AG04449 (cell line): ENCODE measurements at regions not wholly inside any gene's neighbourhood (a gene's known extent, or its start where the extent isn't known, plus 50 kb on each side); places are given as distances from the start of the nearest gene placed in this dataset.
"Not testable (repeated sequence)": the region's sequence is repeated elsewhere in the genome, so short reads cannot be mapped to it uniquely, and the experiment has no call there.

Source experiments
- CTCF ChIA-PET: fragments of 350-600 bp; formaldehyde crosslinking; extraction: SDS; loops from one replicate; lab custom pipeline; 2021; ENCODE audit warnings: antibody characterized with exemption; lab: Yijun Ruan, JAX
- POLR2A ChIA-PET: fragments of 400-600, 350-600 bp; formaldehyde crosslinking; extraction: SDS; loops from one replicate; lab custom pipeline; 2020; ENCODE audit warnings: antibody characterized with exemption, inconsistent platforms; lab: Yijun Ruan, JAX
- DNase-seq: peaks from one replicate; pipeline ENCODE4 v3.0.0-alpha.2; 2010; ENCODE audit warnings: low read depth, low spot score
- H3K4me3 ChIP-seq: 2 replicates; pipeline ENCODE4 v1.5.1; 2011; ENCODE audit warnings: low read depth, mild to moderate bottlenecking, control low read depth, low read length
- CTCF ChIP-seq: IDR thresholded peaks from one replicate; pipeline ENCODE4 v1.5.1; 2011; ENCODE audit warnings: mild to moderate bottlenecking, moderate library complexity, low read length, control low read depth, inconsistent platforms; ENCODE audit not compliant: insufficient read depth; ENCODE audit errors: missing control alignments

- no peak for TF ChIP-seq CTCF
- H3K4me3 ChIP-seq: no peak overlapping the region
- DNase-seq: no peak
- ChIA-PET POLR2A (no interaction called here), CTCF (no interaction called here)
Measured at GRCh38 chr15:81807186-81807585, 238.6 kb downstream of the MEX3B start.

GRCh38 chr15:81795899-81796298, 249.9 kb downstream of the MEX3B start:
- CTCF ChIA-PET: no interaction called here
- DNase-seq: no peak
- POLR2A ChIA-PET: no interaction called here
- TF ChIP-seq CTCF: no peak
- H3K4me3 ChIP-seq: no peak overlapping the region

DNA sequence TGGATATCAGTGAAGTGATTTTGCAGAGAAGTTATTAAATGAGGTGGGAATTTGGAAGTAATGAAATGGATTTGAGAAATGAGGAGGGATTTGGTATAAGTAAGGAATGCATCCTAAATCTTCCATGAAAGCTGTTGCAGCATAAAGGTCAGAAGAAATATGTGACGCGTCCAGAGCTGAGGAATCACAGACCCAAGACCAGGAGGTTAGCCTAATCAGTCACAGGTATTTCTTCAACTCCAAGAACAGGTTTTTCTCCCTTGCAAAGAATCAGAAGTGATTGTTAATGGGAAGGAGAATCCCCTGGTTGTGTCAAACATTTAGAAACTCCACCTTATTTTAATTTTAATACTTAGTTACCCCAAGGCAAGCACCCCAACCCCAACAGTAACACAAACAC, 253.2 kb downstream of the MEX3B start:
- ChIA-PET POLR2A (no interaction called here), CTCF (no interaction called here)
- no peak for DNase-seq
- H3K4me3 ChIP-seq: no peak overlapping the region
- TF ChIP-seq CTCF: no peak

DNA sequence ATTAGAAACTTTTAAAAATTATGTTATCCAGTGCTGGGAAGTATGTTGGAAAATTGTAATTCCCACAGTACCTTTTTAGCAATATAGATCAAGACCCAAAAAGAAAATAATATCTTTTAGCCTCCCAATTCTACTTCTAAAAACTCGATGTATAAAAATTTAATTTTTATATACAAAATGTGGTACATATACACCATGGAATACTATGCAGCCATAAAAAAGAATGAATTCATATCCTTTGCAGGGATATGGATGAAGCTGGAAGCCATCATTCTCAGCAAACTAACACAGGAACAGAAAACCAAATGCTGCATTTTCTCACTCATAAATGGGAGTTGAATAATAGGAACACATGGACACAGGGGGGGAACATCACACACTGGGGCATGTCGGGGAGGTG, 254.5 kb downstream of the MEX3B start:
- POLR2A ChIA-PET, DNase-seq, H3K4me3 ChIP-seq, CTCF ChIA-PET: not testable (repeated sequence)

- no peak overlapping the region for H3K4me3 ChIP-seq
- TF ChIP-seq CTCF: no peak
- ChIA-PET CTCF (no interaction called here), POLR2A (no interaction called here)
- no peak for DNase-seq
Measured at GRCh38 chr15:81789403-81789802, 256.4 kb downstream of the MEX3B start.

DNA sequence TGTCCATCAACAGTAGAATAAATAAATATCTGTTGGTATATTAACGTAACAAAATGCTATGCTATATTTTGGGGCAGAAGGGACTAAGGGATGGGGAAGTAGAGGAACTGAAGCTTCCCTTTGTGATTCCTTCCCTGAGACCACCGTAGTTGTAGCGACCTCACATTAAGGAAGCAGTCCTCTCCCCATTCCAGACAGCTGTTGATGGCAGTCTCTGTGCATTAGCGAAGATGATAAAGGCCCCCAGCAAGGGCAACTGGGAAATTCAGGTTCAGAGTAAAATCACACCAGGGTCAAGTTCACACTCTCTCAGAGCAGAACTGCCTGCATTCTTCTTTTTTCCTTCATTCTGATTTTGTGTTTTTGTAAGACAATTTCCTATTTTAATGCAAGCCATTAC, 259.0 kb downstream of the MEX3B start:
- no peak for TF ChIP-seq CTCF
- POLR2A ChIA-PET: no interaction called here
- CTCF ChIA-PET: no interaction called here
- no peak overlapping the region for H3K4me3 ChIP-seq
- no peak for DNase-seq

- no peak overlapping the region for H3K4me3 ChIP-seq
- ChIA-PET POLR2A (no interaction called here), CTCF (no interaction called here)
- no peak for DNase-seq
- TF ChIP-seq CTCF: no peak
Measured at GRCh38 chr15:81785679-81786078, 260.1 kb downstream of the MEX3B start.
